ENCODE measurements at regions not wholly inside any gene's neighbourhood (a gene's known extent, or its start where the extent isn't known, plus 50 kb on each side); places are given as distances from the start of the nearest gene placed in this dataset.

- TF ChIP-seq CTCF (IDR thresholded peaks at IDR 0.05; ENCODE audit: low read depth, low read length, missing input control) (no peak), RAD21 (IDR thresholded peaks at IDR 0.05) (no peak)
Measured at GRCh38 chr13:59478908-59479307, 684.8 kb downstream of the DIAPH3 start.
